NCI-H128 (cell line): ENCODE measurements at regions not wholly inside any gene's neighbourhood (a gene's known extent, or its start where the extent isn't known, plus 50 kb on each side); places are given as distances from the start of the nearest gene placed in this dataset.

ENCODE experiments used
- DNase-seq: peaks from one replicate; lab custom pipeline; 2025; ENCODE audit not compliant: unreplicated experiment; lab: John Stamatoyannopoulos, UW

GRCh38 chr5:124664287-124664686 lies 82.2 kb downstream of the ZNF608 start:
- DNase-seq, result no peak

GRCh38 chr5:124663101-124663506 lies 83.3 kb downstream of the ZNF608 start:
- DNase-seq, result no peak

GRCh38 chr5:124662181-124662781 lies 84.2 kb downstream of the ZNF608 start:
- peak; percentile 45 for DNase-seq

- DNase-seq, result peak; percentile 28
Observed at GRCh38 chr5:124661317-124662141, 84.9 kb downstream of the ZNF608 start.

GRCh38 chr5:124660229-124661093 lies 86.0 kb downstream of the ZNF608 start:
- no peak for DNase-seq

- DNase-seq, result no peak
Observed at GRCh38 chr5:124659798-124660197, 86.6 kb downstream of the ZNF608 start.

GRCh38 chr5:124658867-124659557 lies 87.4 kb downstream of the ZNF608 start:
- DNase-seq, result no peak

GRCh38 chr5:124655921-124656511 lies 90.4 kb downstream of the ZNF608 start:
- DNase-seq, result peak; percentile 57

GRCh38 chr5:124655251-124655917 lies 91.1 kb downstream of the ZNF608 start:
- DNase-seq, result no peak

- DNase-seq, result no peak
Observed at GRCh38 chr5:124654418-124654817, 92.0 kb downstream of the ZNF608 start.

- no peak for DNase-seq
Observed at GRCh38 chr5:124653666-124654065, 92.8 kb downstream of the ZNF608 start.

GRCh38 chr5:124652892-124653441 lies 93.5 kb downstream of the ZNF608 start:
- DNase-seq, result no peak

GRCh38 chr5:124652514-124652819 lies 94.0 kb downstream of the ZNF608 start:
- DNase-seq, result no peak

GRCh38 chr5:124651663-124652513 lies 94.6 kb downstream of the ZNF608 start:
- DNase-seq, result peak; percentile 29

GRCh38 chr5:124650951-124651662 lies 95.3 kb downstream of the ZNF608 start:
- DNase-seq, result no peak

GRCh38 chr5:124650147-124650561 lies 96.3 kb downstream of the ZNF608 start:
- DNase-seq, result no peak

GRCh38 chr5:124649491-124650146 lies 96.8 kb downstream of the ZNF608 start:
- DNase-seq, result peak; percentile 37
